SK-N-SH (cell line): ENCODE measurements at regions not wholly inside any gene's neighbourhood (a gene's known extent, or its start where the extent isn't known, plus 50 kb on each side); places are given as distances from the start of the nearest gene placed in this dataset.

Source experiments
- CTCF ChIA-PET: fragments of 300-600, 350-600 bp; formaldehyde crosslinking; extraction: SDS; loops from one replicate; lab custom pipeline; 2021; lab: Yijun Ruan, JAX
- POLR2A ChIA-PET: fragments of 350-600 bp; sonication (Branson Sonifier 250); formaldehyde crosslinking; extraction: SDS; loops from one replicate; lab custom pipeline; 2020; ENCODE audit warnings: antibody characterized with exemption, inconsistent platforms; lab: Yijun Ruan, JAX
- DNase-seq: peaks from one replicate; pipeline ENCODE4 v3.0.0; 2012
- H2AFZ ChIP-seq: fragments of 200-600 bp; sonication (generic); 2 replicates; pipeline ENCODE4 v1.8.1; 2016; ENCODE audit warnings: antibody characterized with exemption, mild to moderate bottlenecking, low read depth
- H3F3A ChIP-seq: fragments of 200-600 bp; sonication (generic); replicated peaks from 2 replicates; pipeline ENCODE3; 2016; ENCODE audit warnings: antibody characterized with exemption, mild to moderate bottlenecking; ENCODE audit not compliant: insufficient read depth
- H3K27ac ChIP-seq, 2 experiments: fragments of 200-500 bp in 1 of 2; fragments of 200-600 bp in 1 of 2; sonication (Bioruptor generic) in 1 of 2; sonication (generic), shearing (Covaris generic) in 1 of 2; 2 replicates each; pipeline versions ENCODE4 v1.5.1 to v1.6.1; 2014 to 2016; ENCODE audit warnings: low read depth in 2 of 2, inconsistent platforms in 1 of 2, low read length in 1 of 2, mild to moderate bottlenecking in 1 of 2, mixed read lengths in 1 of 2
- H3K27me3 ChIP-seq: fragments of 200-600 bp; sonication (generic), shearing (Covaris generic); 2 replicates; pipeline ENCODE4 v1.6.1; 2016; ENCODE audit warnings: mixed run types; ENCODE audit not compliant: insufficient read depth
- H3K36me3 ChIP-seq, 2 experiments: fragments of 200-500 bp in 1 of 2; fragments of 200-600 bp in 1 of 2; sonication (Bioruptor generic) in 1 of 2; sonication (generic) in 1 of 2; replicated peaks in 1 of 2; 2 replicates each; pipeline versions ENCODE3 to v1.5.1; 2014 to 2016; ENCODE audit warnings: low read length in 1 of 2, mild to moderate bottlenecking in 1 of 2; ENCODE audit not compliant: insufficient read depth in 2 of 2, control insufficient read depth in 1 of 2
- H3K4me1 ChIP-seq, 2 experiments: fragments of 200-500 bp in 1 of 2; fragments of 200-600 bp in 1 of 2; sonication (Bioruptor generic) in 1 of 2; sonication (generic), shearing (Covaris generic) in 1 of 2; 2 replicates each; pipeline versions ENCODE4 v1.5.1 to v1.6.1; 2014 to 2016; ENCODE audit warnings: low read depth in 1 of 2, low read length in 1 of 2, mixed run types in 1 of 2; ENCODE audit not compliant: insufficient read depth in 2 of 2, control insufficient read depth in 1 of 2
- H3K4me2 ChIP-seq: fragments of 200-600 bp; sonication (generic), shearing (Covaris generic); 2 replicates; pipeline ENCODE4 v1.6.1; 2017; ENCODE audit warnings: mixed run types
- H3K4me3 ChIP-seq, 2 experiments: fragments of 200-500 bp in 1 of 2; fragments of 200-600 bp in 1 of 2; sonication (Bioruptor generic) in 1 of 2; sonication (generic), shearing (Covaris generic) in 1 of 2; 2 replicates each; pipeline versions ENCODE4 v1.5.1 to v1.8.1; 2014 to 2016; ENCODE audit warnings: low read depth in 2 of 2, inconsistent platforms in 1 of 2, low read length in 1 of 2, mild to moderate bottlenecking in 1 of 2, mixed read lengths in 1 of 2, moderate library complexity in 1 of 2
- H3K79me2 ChIP-seq: fragments of 200-600 bp; sonication (generic); 2 replicates; pipeline ENCODE4 v1.8.1; 2017; ENCODE audit warnings: mild to moderate bottlenecking; ENCODE audit not compliant: insufficient read depth
- H3K9ac ChIP-seq: fragments of 200-600 bp; sonication (generic); 2 replicates; pipeline ENCODE4 v1.6.1; 2017; ENCODE audit warnings: mixed run types
- H3K9me2 ChIP-seq: fragments of 200-600 bp; sonication (generic); 2 replicates; pipeline ENCODE4 v1.6.1; 2017; ENCODE audit warnings: mixed run types
- H3K9me3 ChIP-seq: fragments of 200-600 bp; sonication (generic); 2 replicates; pipeline ENCODE4 v1.6.1; 2017; ENCODE audit warnings: mixed run types, mild to moderate bottlenecking, moderate library complexity
- H4K20me1 ChIP-seq: fragments of 200-600 bp; sonication (generic); 2 replicates; pipeline ENCODE4 v1.6.1; 2017; ENCODE audit warnings: mild to moderate bottlenecking, mixed run types; ENCODE audit not compliant: insufficient read depth
- CHD2 ChIP-seq: fragments of 150-350 bp; IDR thresholded peaks from 2 replicates; pipeline ENCODE4 v1.6.1; 2018; ENCODE audit warnings: low read length; ENCODE audit not compliant: partially characterized antibody
- ELF1 ChIP-seq: IDR thresholded peaks from 2 replicates; pipeline ENCODE4 v1.4.0; 2012
- EP300 ChIP-seq, 2 experiments: IDR thresholded peaks; 2 replicates each; pipeline versions ENCODE4 v1.4.0 to v1.6.1; 2012; ENCODE audit warnings: borderline replicate concordance in 1 of 2, low read depth in 1 of 2, low read length in 1 of 2
- EZH2phosphoT487 ChIP-seq: fragments of 200-600 bp; sonication (generic); IDR thresholded peaks from 2 replicates; pipeline ENCODE4 v1.6.1; 2017; ENCODE audit warnings: low read depth, mixed run types, mild to moderate bottlenecking, antibody characterized with exemption, moderate library complexity, borderline replicate concordance
- FOSL2 ChIP-seq: IDR thresholded peaks from 2 replicates; pipeline ENCODE4 v1.4.0; 2012; ENCODE audit warnings: low read depth, mild to moderate bottlenecking, moderate library complexity, borderline replicate concordance
- FOXJ3 ChIP-seq: sonication (generic); formaldehyde crosslinking; IDR thresholded peaks from 2 replicates; pipeline ENCODE4 v1.5.1; 2020; ENCODE audit warnings: mild to moderate bottlenecking, missing genetic modification reagents
- GABPA ChIP-seq: IDR thresholded peaks from 2 replicates; pipeline ENCODE4 v1.4.0; 2012; ENCODE audit warnings: low read depth, mild to moderate bottlenecking
- JUND ChIP-seq: IDR thresholded peaks from 2 replicates; pipeline ENCODE4 v1.4.0; 2012
- MEF2A ChIP-seq: IDR thresholded peaks from 2 replicates; pipeline ENCODE4 v1.4.0; 2012; ENCODE audit warnings: low read depth, borderline replicate concordance
- MXI1 ChIP-seq: IDR thresholded peaks from 2 replicates; pipeline ENCODE4 v1.6.1; 2012; ENCODE audit warnings: mild to moderate bottlenecking, low read depth, low read length, improper control_type of control experiment
- NFIC ChIP-seq: IDR thresholded peaks from 2 replicates; pipeline ENCODE4 v1.4.0; 2012; ENCODE audit warnings: borderline replicate concordance
- NRF1 ChIP-seq: IDR thresholded peaks from 2 replicates; pipeline ENCODE4 v1.6.1; 2012; ENCODE audit warnings: low read depth, mild to moderate bottlenecking, low read length
- POLR2AphosphoS5 ChIP-seq: IDR thresholded peaks from 2 replicates; pipeline ENCODE4 v1.6.1; 2012; ENCODE audit warnings: low read depth, low read length
- RXRA ChIP-seq: IDR thresholded peaks from 2 replicates; pipeline ENCODE4 v1.4.0; 2012; ENCODE audit warnings: low read depth, mild to moderate bottlenecking, borderline replicate concordance
- SIN3A ChIP-seq: IDR thresholded peaks from 2 replicates; pipeline ENCODE4 v1.6.1; 2012; ENCODE audit warnings: low read depth, mild to moderate bottlenecking, low read length, moderate library complexity, borderline replicate concordance
- TAF1 ChIP-seq: IDR thresholded peaks from 2 replicates; pipeline ENCODE4 v1.6.1; 2012; ENCODE audit warnings: low read depth, mild to moderate bottlenecking, low read length, moderate library complexity, borderline replicate concordance
- TCF12 ChIP-seq: IDR thresholded peaks from 2 replicates; pipeline ENCODE4 v1.4.0; 2012
- TEAD4 ChIP-seq: IDR thresholded peaks from 2 replicates; pipeline ENCODE4 v1.4.0; 2012; ENCODE audit warnings: mild to moderate bottlenecking, borderline replicate concordance; ENCODE audit not compliant: insufficient read depth
- YY1 ChIP-seq: IDR thresholded peaks from 2 replicates; pipeline ENCODE4 v1.4.0; 2012; ENCODE audit warnings: low read depth, mild to moderate bottlenecking
- WGBS: methylation state at CpG from one replicate; pipeline ENCODE4 v1.1.6; 2017; ENCODE audit warnings: low lambda C conversion rate; 5-methylcytosine and 5-hydroxymethylcytosine counted together
- TF ChIP-seq, protein P1 (sequence below): IDR thresholded peaks from 2 replicates; pipeline ENCODE4 v1.4.0; 2012; ENCODE audit warnings: low read depth
- TF ChIP-seq, protein P2 (sequence below): IDR thresholded peaks from 2 replicates; pipeline ENCODE4; 2012

DNA sequence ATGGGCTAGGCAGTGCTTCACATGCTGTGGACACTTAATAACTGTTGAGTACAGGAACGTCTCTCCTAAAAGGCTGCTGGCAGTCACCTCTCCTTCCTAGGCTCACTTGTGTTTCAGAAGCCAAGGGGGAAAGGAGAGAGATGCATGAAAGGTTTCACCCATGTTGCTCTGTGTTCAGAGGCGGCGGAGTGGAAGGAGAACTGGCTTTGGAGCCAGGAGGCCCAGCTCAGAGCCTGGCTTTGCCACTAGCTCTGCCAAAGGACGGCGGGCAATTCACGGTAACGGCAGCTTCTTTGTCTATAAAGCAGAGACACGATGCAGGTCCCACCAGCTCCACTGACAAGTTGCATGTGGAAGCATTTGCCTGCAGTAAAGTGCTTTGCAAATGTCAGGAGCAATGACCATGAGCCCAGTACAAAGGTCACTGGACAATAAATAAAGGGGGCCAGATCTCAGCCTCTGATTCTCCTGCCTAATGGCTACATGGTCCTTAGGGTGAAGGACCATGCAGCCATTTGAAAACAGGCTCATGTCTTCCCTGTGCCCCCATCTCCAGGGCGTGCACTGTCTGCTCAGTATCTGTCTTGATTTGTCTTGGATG lies 171.7 kb upstream of the TLE3 start (continued):
- TF ChIP-seq TAF1: no peak

DNA sequence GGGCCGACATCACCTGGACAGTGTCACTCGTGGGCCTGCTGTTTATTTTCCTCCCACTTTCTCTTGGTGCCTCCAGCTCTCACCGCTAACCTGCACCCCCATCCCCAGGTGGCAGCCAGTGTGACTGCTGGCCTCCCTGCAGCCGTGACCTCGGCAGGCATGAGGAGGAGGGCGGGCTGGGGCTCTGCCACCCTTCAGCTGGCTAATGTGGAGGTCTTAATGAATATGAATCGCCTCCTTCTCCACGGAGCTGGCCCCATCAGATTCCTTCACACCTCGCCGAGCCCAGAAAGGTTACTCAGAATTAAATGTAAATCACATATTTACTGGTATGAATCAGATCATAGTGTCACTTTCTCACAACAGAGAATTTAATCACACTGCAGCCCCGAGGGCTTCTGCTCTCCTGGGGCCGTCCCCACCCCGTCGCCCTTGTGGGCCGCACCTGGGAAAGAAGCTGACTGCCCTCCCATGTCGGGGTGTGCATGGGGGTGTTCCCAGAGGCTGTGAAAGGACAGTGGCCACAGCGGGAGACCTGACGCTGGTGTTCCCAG lies 171.1 kb upstream of the TLE3 start:
- no peaks in the 10 kb centered on the region for H3K27me3 ChIP-seq
- POLR2A ChIA-PET: interaction anchor here (1.1 kb wide), 1 partner anchor 9 kb away, joined by 3 read pairs; no protein-coding TSS in a partner anchor
- no peaks in the 10 kb centered on the region for H3K9me2 ChIP-seq
- H3K9me3 ChIP-seq: no peaks in the 10 kb centered on the region
- no peaks in the 10 kb centered on the region for H3K36me3 ChIP-seq
- peaks cover 9% of the 10 kb centered on the region for H3F3A ChIP-seq
- no peaks in the 10 kb centered on the region for H4K20me1 ChIP-seq
- DNase-seq: no peak
- CTCF ChIA-PET: interaction anchor here (1.0 to 1.6 kb wide), 4 partner anchors 14 to 791 kb away, joined by 3 to 6 read pairs (median 6); no protein-coding TSS in a partner anchor
- H3K9ac ChIP-seq: no peak overlapping the region
- TF ChIP-seq, protein P1, sequence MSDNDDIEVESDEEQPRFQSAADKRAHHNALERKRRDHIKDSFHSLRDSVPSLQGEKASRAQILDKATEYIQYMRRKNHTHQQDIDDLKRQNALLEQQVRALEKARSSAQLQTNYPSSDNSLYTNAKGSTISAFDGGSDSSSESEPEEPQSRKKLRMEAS: no peak
- TF ChIP-seq ELF1 (no peak), EP300 (IDR thresholded peaks at IDR 0.05; ENCODE audit: borderline replicate concordance in 1 of 2, low read depth in 1 of 2, low read length in 1 of 2) (no peak), NFIC (no peak), CHD2 (no peak), JUND (no peak), TCF12 (no peak), FOSL2 (no peak)
- H3K27ac ChIP-seq: no peak overlapping the region
- no peak overlapping the region for H3K4me3 ChIP-seq
- no peak overlapping the region for H2AFZ ChIP-seq
- H3K79me2 ChIP-seq: no peaks in the 10 kb centered on the region
- H3K4me1 ChIP-seq: peaks cover 18 to 74% of the 10 kb centered on the region in 2 experiments
- no peak overlapping the region for H3K4me2 ChIP-seq
- WGBS: 80% methylated on average over 15 of the region's 18 CpGs

DNA sequence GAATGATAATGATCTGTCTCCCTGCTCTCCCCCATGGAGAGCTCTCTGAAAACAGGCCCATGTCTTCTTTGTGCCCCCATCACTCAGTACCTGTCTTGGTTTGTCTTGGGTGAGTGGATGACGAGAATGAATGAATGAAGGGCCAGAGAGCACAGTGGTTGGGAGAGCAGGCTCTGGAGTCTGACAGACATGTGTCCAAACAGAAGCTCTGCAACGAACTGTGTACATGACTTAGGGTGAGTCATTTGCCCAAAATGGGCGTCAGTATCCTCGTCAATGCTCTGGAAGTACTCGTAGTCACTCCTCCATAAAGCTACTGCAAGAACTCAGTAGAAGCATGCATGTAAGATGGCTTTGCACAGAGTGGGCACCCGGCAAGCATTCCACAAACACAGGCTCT lies 170.2 kb upstream of the TLE3 start:
- Histone ChIP-seq H3K36me3 (no peaks in the 10 kb centered on the region), H4K20me1 (no peaks in the 10 kb centered on the region), H3K4me3 (no peak overlapping the region), H3K9me2 (no peaks in the 10 kb centered on the region), H3F3A (peaks cover 9% of the 10 kb centered on the region), H3K9me3 (no peaks in the 10 kb centered on the region), H2AFZ (no peak overlapping the region), H3K27me3 (no peaks in the 10 kb centered on the region), H3K4me2 (no peak overlapping the region), H3K79me2 (no peaks in the 10 kb centered on the region), H3K9ac (no peak overlapping the region), H3K27ac (no peak overlapping the region), H3K4me1 (peaks cover 18 to 79% of the 10 kb centered on the region in 2 experiments)
- no peak for DNase-seq
- CTCF ChIA-PET: interaction anchor here (1.0 to 1.6 kb wide), 3 partner anchors 13 to 790 kb away, joined by 3 to 6 read pairs (median 5); no protein-coding TSS in a partner anchor
- POLR2A ChIA-PET: no interaction called here
- TF ChIP-seq FOSL2: no peak
- no peak for TF ChIP-seq JUND
- TF ChIP-seq EZH2phosphoT487: no peak
- no peak for TF ChIP-seq GABPA
- TF ChIP-seq TEAD4: no peak
- TF ChIP-seq MXI1: no peak
- TF ChIP-seq FOXJ3: no peak
- TF ChIP-seq EP300 (IDR thresholded peaks at IDR 0.05; ENCODE audit: borderline replicate concordance in 1 of 2, low read depth in 1 of 2, low read length in 1 of 2): no peak
- TF ChIP-seq YY1: no peak
- TF ChIP-seq, protein P2, sequence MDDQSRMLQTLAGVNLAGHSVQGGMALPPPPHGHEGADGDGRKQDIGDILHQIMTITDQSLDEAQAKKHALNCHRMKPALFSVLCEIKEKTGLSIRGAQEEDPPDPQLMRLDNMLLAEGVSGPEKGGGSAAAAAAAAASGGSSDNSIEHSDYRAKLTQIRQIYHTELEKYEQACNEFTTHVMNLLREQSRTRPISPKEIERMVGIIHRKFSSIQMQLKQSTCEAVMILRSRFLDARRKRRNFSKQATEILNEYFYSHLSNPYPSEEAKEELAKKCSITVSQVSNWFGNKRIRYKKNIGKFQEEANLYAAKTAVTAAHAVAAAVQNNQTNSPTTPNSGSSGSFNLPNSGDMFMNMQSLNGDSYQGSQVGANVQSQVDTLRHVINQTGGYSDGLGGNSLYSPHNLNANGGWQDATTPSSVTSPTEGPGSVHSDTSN: no peak
- TF ChIP-seq RXRA: no peak
- TF ChIP-seq NRF1: no peak
- no peak for TF ChIP-seq SIN3A
- no peak for TF ChIP-seq TCF12
- TF ChIP-seq POLR2AphosphoS5: no peak
- no peak for TF ChIP-seq MEF2A
- TF ChIP-seq, protein P1: no peak
- 84% methylated on average over 6 of the region's 6 CpGs for WGBS
